ENCODE measurements at regions not wholly inside any gene's neighbourhood (a gene's known extent, or its start where the extent isn't known, plus 50 kb on each side); places are given as distances from the start of the nearest gene placed in this dataset.

GRCh38 chr3:157844800-157845565 lies 261.2 kb downstream of the SHOX2 start:
- intact Hi-C loops (cut with micrococcal nuclease) = no loop called here
- DNase-seq (ENCODE audit: low read depth, low spot score) = no peak
- CTCF ChIA-PET = no interaction called here

More at GRCh38 chr3:157844800-157845565, 261.2 kb downstream of the SHOX2 start:
- Histone ChIP-seq H4K20me1 (ENCODE audit: insufficient read depth) (no peaks in the 10 kb centered on the region), H3K4me1 (ENCODE audit: control insufficient read depth in 1 of 2, insufficient read depth in 2 of 2, low read length in 2 of 2) (no peaks in the 10 kb centered on the region), H3K9ac (ENCODE audit: low read length) (no peak overlapping the region), H3K9me2 (ENCODE audit: insufficient read depth) (no peaks in the 10 kb centered on the region), H3K4me2 (ENCODE audit: low read length) (no peak overlapping the region), H3K4me3 (replicated peaks in 1 of 2; ENCODE audit: low read depth in 1 of 2, low read length in 2 of 2) (no peak overlapping the region), H3K36me3 (ENCODE audit: control insufficient read depth in 1 of 2, insufficient read depth in 2 of 2, low read length in 2 of 2) (no peaks in the 10 kb centered on the region), H3K27ac (ENCODE audit: low read depth, low read length) (no peak overlapping the region), H3K9me3 (ENCODE audit: control insufficient read depth in 1 of 2, insufficient read depth in 1 of 2, low read depth in 1 of 2, low read length in 2 of 2) (no peaks in the 10 kb centered on the region), H3K27me3 (ENCODE audit: insufficient read depth, low read length) (no peaks in the 10 kb centered on the region), H3K79me2 (ENCODE audit: insufficient read depth, low read length) (no peaks in the 10 kb centered on the region), H2AFZ (ENCODE audit: low read depth, low read length, poor library complexity, severe bottlenecking) (no peak overlapping the region)
- TF ChIP-seq CBX3 (IDR thresholded peaks at IDR 0.05; ENCODE audit: low read depth) (no peak), SP1 (IDR thresholded peaks at IDR 0.05; ENCODE audit: low read depth) (no peak), SRF (IDR thresholded peaks at IDR 0.05; ENCODE audit: low read depth) (no peak), ZBTB33 (IDR thresholded peaks at IDR 0.05; ENCODE audit: extremely low read depth, insufficient replicate concordance, low read length) (no peak), MAX (IDR thresholded peaks at IDR 0.05) (no peak), JUND (IDR thresholded peaks at IDR 0.05) (no peak), TCF7L2 (IDR thresholded peaks at IDR 0.05; ENCODE audit: borderline replicate concordance, extremely low read depth, insufficient read depth, insufficient read length) (no peak), EZH2 (IDR thresholded peaks at IDR 0.05) (no peak), YY1 (IDR thresholded peaks at IDR 0.05; ENCODE audit: extremely low read depth, insufficient replicate concordance, low read depth, low read length) (no peak), ATF3 (IDR thresholded peaks at IDR 0.05) (no peak), POLR2A (IDR thresholded peaks at IDR 0.05; ENCODE audit: borderline replicate concordance, extremely low read depth, insufficient read depth, insufficient read length) (no peak), CEBPB (IDR thresholded peaks at IDR 0.05; ENCODE audit: low read depth) (no peak), POLR2AphosphoS5 (IDR thresholded peaks at IDR 0.05; ENCODE audit: low read depth, low read length) (no peak), ELF1 (IDR thresholded peaks at IDR 0.05; ENCODE audit: borderline replicate concordance, low read depth) (no peak), RAD21 (IDR thresholded peaks at IDR 0.05; ENCODE audit: low read depth) (no peak)
- no peak for ATAC-seq
- no TSS peak for BruUV-seq (replicated peaks)
- ChIA-PET RAD21 (ENCODE audit: low non-redundant PET in 1 of 2, low total read pairs in 2 of 2, uncharacterized antibody in 2 of 2, unreplicated experiment in 2 of 2) (no interaction called here), POLR2A (no interaction called here)
